ENCODE measurements at regions not wholly inside any gene's neighbourhood (a gene's known extent, or its start where the extent isn't known, plus 50 kb on each side); places are given as distances from the start of the nearest gene placed in this dataset.
"Not testable (repeated sequence)": the region's sequence is repeated elsewhere in the genome, so short reads cannot be mapped to it uniquely, and the experiment has no call there.

GRCh38 chr3:190941694-190942260, 79.3 kb upstream of the GMNC start:
- Mint-ChIP-seq H3K4me1 (peaks cover 4% of the 10 kb centered on the region; the same call in 2 of the 3 replicates), H3K9me3 (no peaks in the 10 kb centered on the region), H3K36me3 (ENCODE audit: low read depth) (no peaks in the 10 kb centered on the region), H3K4me3 (no peak overlapping the region), H3K27ac (no peak overlapping the region), H3K27me3 (ENCODE audit: insufficient read depth, low read depth, poor library complexity) (no peaks in the 10 kb centered on the region)
- Histone ChIP-seq H3K4me1 (ENCODE audit: insufficient read depth) (no peaks in the 10 kb centered on the region), H4K20me1 (replicated peaks; ENCODE audit: insufficient read depth) (no peaks in the 10 kb centered on the region), H3K36me3 (ENCODE audit: insufficient read depth) (no peaks in the 10 kb centered on the region), H3K4me2 (no peak overlapping the region), H3K9me2 (ENCODE audit: insufficient read depth) (no peaks in the 10 kb centered on the region), H3K79me2 (replicated peaks; ENCODE audit: insufficient read depth) (no peaks in the 10 kb centered on the region), H3K27ac (ENCODE audit: low read depth) (no peak overlapping the region), H3F3A (replicated peaks; ENCODE audit: low read depth) (no peaks in the 10 kb centered on the region), H3K27me3 (ENCODE audit: insufficient read depth) (no peaks in the 10 kb centered on the region), H2AFZ (no peak overlapping the region), H3K4me3 (no peak overlapping the region)
- DNase-seq (ENCODE audit: low spot score): peak; percentile 30
- ATAC-seq: peak; percentile 96
- TF ChIP-seq EZH2phosphoT487 (IDR thresholded peaks at IDR 0.05; ENCODE audit: unreplicated experiment): no peak

GRCh38 chr3:190934616-190935015, 72.1 kb upstream of the GMNC start:
- H3F3A ChIP-seq (replicated peaks; ENCODE audit: low read depth); H3K4me1 ChIP-seq (ENCODE audit: insufficient read depth); H3K4me3 ChIP-seq; H3K27me3 ChIP-seq (ENCODE audit: insufficient read depth); H3K4me3 Mint-ChIP-seq; H3K36me3 Mint-ChIP-seq (ENCODE audit: low read depth); H3K4me1 Mint-ChIP-seq; H3K36me3 ChIP-seq (ENCODE audit: insufficient read depth); H3K27me3 Mint-ChIP-seq (ENCODE audit: insufficient read depth, low read depth, poor library complexity); H3K9me3 Mint-ChIP-seq; H4K20me1 ChIP-seq (replicated peaks; ENCODE audit: insufficient read depth); H3K27ac ChIP-seq (ENCODE audit: low read depth); H3K79me2 ChIP-seq (replicated peaks; ENCODE audit: insufficient read depth); H3K9me2 ChIP-seq (ENCODE audit: insufficient read depth); H3K27ac Mint-ChIP-seq: not testable (repeated sequence)
- DNase-seq (ENCODE audit: low spot score) (peak; percentile 66), ATAC-seq (peak; percentile 95)
- Histone ChIP-seq H2AFZ (peak overlapping the region; percentile 95), H3K4me2 (peak overlapping the region; percentile 51; the same call in 1 of the 2 replicates)

- Histone ChIP-seq H3K79me2 (replicated peaks; ENCODE audit: insufficient read depth) (no peaks in the 10 kb centered on the region), H3F3A (replicated peaks; ENCODE audit: low read depth) (no peaks in the 10 kb centered on the region), H3K4me2 (no peak overlapping the region), H3K27me3 (ENCODE audit: insufficient read depth) (no peaks in the 10 kb centered on the region), H2AFZ (peak overlapping the region; percentile 47; the same call in 1 of the 2 replicates), H3K4me1 (ENCODE audit: insufficient read depth) (no peaks in the 10 kb centered on the region), H3K4me3 (no peak overlapping the region), H4K20me1 (replicated peaks; ENCODE audit: insufficient read depth) (no peaks in the 10 kb centered on the region), H3K36me3 (ENCODE audit: insufficient read depth) (no peaks in the 10 kb centered on the region), H3K9me2 (ENCODE audit: insufficient read depth) (peaks cover 3% of the 10 kb centered on the region; the same call in 1 of the 2 replicates), H3K27ac (ENCODE audit: low read depth) (no peak overlapping the region)
- no peaks in the 10 kb centered on the region for H3K36me3 Mint-ChIP-seq (ENCODE audit: low read depth)
- DNase-seq (ENCODE audit: low spot score): no peak
- no peaks in the 10 kb centered on the region; the same call in 2 of the 3 replicates for H3K4me1 Mint-ChIP-seq
- H3K27me3 Mint-ChIP-seq (ENCODE audit: insufficient read depth, low read depth, poor library complexity): no peaks in the 10 kb centered on the region
- peaks cover 2% of the 10 kb centered on the region; the same call in 2 of the 3 replicates for H3K9me3 Mint-ChIP-seq
- H3K4me3 Mint-ChIP-seq: no peak overlapping the region
- ATAC-seq: no peak
- peak overlapping the region; percentile 7; the same call in 1 of the 2 replicates for H3K27ac Mint-ChIP-seq
- TF ChIP-seq REST (IDR thresholded peaks at IDR 0.05; ENCODE audit: unreplicated experiment) (no peak), CREB1 (CRISPR knock-in tag; IDR thresholded peaks at IDR 0.05; ENCODE audit: low read depth) (no peak), EZH2phosphoT487 (IDR thresholded peaks at IDR 0.05; ENCODE audit: unreplicated experiment) (no peak), NANOG (IDR thresholded peaks at IDR 0.05; ENCODE audit: borderline replicate concordance) (no peak), POLR2AphosphoS5 (IDR thresholded peaks at IDR 0.05; ENCODE audit: low read depth) (no peak), ZNF331 (CRISPR knock-in tag; IDR thresholded peaks at IDR 0.05; ENCODE audit: low read depth) (no peak), CTCF (conservative IDR thresholded peaks at IDR 0.05; ENCODE audit: low read depth in 2 of 2) (no peak), STAT1 (IDR thresholded peaks at IDR 0.05; ENCODE audit: unreplicated experiment) (no peak), EZH2 (IDR thresholded peaks at IDR 0.05; ENCODE audit: low read depth, unreplicated experiment) (no peak), ETS1 (IDR thresholded peaks at IDR 0.05) (no peak)
Measured at GRCh38 chr3:190926619-190927018, 64.1 kb upstream of the GMNC start.

Measured in GM23338 (cell line).